ENCODE measurements at regions not wholly inside any gene's neighbourhood (a gene's known extent, or its start where the extent isn't known, plus 50 kb on each side); places are given as distances from the start of the nearest gene placed in this dataset.
"Not testable (repeated sequence)": the region's sequence is repeated elsewhere in the genome, so short reads cannot be mapped to it uniquely, and the experiment has no call there.

- no peak for DNase-seq
These were observed 457.2 kb upstream of the SMIM21 start for GRCh38 chr18:75884728-75885127.

GRCh38 chr18:75880925-75881504 is 453.5 kb upstream of the SMIM21 start:
- DNase-seq = no peak

- no peak for DNase-seq
These were observed 452.8 kb upstream of the SMIM21 start for GRCh38 chr18:75880266-75880665.

DNA sequence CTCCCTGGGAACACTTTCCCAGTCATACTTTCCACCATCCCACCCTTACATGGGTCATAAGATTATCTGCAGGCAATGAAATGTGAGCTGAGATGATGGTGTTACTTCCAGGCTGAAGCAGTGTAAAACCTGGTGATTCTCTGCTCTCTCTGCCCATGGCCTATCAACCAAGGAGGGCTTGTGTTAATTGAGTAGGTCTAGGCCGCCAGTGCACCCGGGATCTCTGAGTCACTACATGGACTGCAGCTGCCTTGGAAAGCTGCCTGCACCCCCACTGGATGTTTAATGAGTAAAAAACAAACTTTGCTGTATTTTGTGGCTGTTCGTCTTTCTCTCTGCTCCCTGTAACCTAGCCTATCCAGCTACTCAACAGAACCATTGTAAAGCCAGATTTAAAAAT is 451.7 kb upstream of the SMIM21 start:
- no peak for DNase-seq

DNA sequence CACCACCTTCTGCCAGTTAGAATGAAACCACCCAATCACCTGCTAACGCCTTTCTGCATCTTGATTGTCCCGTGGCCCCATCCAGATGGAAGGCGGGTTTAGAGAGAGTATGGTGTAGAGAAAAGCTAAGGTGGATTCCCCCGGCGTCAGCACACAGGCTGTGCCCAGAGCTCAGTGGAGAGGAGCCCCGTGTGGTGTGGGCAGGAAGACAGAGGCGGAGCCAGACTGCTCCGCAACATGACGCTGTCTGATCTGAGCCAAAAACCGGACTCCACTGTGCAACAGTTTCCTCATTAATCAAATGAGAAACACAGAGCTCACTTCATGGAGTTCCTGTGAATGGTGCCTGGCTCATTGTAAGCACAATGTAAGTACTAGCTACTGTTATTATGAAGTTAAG is 448.1 kb upstream of the SMIM21 start:
- DNase-seq = no peak

GRCh38 chr18:75874401-75875089 is 447.0 kb upstream of the SMIM21 start:
- DNase-seq = no peak

- DNase-seq = no peak
These were observed 444.1 kb upstream of the SMIM21 start for GRCh38 chr18:75871596-75871995.

GRCh38 chr18:75869162-75869561 is 441.7 kb upstream of the SMIM21 start:
- no peak for DNase-seq

GRCh38 chr18:75868031-75868430 is 440.5 kb upstream of the SMIM21 start:
- no peak for DNase-seq

- no peak for DNase-seq
These were observed 438.1 kb upstream of the SMIM21 start for GRCh38 chr18:75865639-75866038.

- no peak for DNase-seq
These were observed 437.3 kb upstream of the SMIM21 start for GRCh38 chr18:75864816-75865215.

DNA sequence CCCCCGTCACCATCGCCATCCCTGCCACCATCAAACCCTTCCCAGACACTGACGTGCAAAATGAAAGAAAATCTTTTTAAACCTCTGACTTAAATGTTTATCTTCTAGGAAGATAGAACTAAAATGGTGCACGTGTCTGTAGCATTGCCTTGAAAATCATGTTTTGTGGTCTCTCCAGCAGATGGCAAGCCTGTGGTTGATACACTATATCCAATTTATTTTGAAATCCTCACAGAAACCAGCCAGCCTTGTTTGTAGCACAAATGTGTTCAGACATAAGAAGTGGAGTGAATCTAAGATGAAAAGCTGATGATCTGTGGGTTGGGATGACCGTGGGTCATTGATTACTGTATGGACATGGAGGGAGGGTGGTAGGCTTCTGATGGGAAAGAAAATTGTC is 436.2 kb upstream of the SMIM21 start:
- DNase-seq = no peak

DNA sequence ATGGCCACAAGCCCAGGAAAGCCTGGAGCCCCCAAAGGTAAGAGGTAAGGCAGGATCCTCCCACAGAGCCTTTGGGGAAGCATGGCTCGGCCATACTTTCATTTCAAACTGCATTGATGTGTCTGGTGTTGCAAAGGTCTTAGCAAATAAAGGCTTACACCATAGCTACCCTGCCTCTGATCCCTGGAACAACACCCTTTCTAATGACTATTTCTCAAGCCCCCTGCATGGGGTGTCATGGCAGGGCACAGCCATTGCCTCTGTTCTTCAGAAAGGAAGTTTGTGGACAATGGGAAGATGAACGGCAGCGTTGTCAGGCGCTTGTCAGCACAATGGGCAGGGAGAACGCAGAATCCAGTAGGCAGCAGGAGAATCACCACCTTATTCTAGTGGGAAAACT is 435.0 kb upstream of the SMIM21 start:
- DNase-seq = no peak

- no peak for DNase-seq
These were observed 432.7 kb upstream of the SMIM21 start for GRCh38 chr18:75860166-75860565.

DNA sequence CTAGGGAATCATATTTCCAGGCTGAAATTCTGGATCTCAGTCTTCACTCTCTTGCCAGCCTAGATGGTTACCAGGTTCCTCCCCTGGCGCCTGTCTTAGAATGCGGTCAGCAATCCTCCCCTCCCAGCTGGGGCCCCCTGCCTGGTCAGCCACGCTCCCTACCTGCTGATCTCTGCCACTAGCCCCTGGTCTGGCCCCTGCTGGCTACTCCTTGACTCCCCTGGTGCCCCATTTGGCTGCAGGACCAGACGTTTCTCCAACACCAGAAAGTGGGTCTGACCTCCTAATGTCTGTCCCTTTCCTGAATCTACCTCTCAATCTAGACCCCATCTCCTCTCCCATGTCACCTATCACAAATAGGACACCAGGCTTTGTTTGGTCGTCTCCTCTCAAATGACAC is 432.0 kb upstream of the SMIM21 start:
- no peak for DNase-seq

- DNase-seq = no peak
These were observed 431.3 kb upstream of the SMIM21 start for GRCh38 chr18:75858754-75859153.

- no peak for DNase-seq
These were observed 430.1 kb upstream of the SMIM21 start for GRCh38 chr18:75857558-75857957.

DNA sequence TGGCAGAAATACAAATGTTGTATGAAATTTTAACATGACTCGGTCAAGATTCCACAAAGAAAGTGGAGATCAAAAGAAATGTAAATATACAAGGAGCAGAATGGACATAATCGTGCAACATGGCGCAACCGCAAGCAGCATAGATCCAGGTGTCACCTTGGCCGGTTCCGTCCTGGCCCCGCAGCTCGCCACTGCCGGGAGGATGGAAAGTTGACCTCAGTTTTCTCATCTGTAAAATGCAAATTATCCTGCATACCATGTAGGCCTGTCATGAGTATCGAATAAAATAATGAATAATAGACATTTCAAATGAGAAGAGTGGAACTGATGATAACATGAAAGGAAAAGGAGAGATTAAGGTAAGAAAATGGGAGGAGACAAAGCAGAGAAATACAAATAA is 427.3 kb upstream of the SMIM21 start:
- no peak for DNase-seq

DNA sequence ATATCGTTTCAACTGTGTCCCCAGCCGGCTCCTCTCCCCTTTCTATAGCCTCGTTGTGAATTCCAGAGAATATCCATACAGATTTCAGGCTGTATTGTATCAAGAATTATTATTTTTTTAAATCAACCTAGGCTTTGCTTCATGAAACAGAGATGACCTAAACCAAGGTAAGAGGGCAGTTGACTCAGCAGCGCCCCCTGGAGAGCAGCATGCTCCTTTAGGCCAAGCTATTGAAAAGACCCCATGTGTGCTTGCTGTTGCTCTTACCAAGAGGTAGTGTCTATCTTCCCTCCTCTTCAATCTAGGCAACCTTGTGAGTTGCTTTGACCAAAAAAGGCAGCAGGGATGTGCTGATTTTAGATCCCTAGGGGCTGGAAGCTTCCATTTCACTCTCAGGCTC is 426.7 kb upstream of the SMIM21 start:
- DNase-seq = no peak

DNA sequence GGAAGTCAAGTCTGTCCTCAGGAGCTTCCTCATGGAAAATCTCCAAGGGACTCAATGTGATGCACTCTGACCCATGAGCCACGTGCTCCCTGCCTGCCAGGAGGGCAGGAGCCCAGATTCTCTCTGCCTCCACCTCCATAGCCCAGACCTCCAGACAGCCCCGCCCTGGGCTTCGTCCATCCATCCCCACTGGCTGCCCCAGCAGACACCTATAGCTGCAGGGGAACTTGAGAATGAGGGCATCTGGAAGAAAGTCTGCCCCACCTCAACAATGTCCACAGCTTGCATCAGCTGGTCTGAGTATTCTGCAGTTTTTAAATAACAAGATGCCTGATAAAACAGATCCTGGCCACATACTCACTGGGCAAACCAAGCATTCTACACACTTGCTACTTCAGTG is 418.8 kb upstream of the SMIM21 start:
- DNase-seq = no peak

DNA sequence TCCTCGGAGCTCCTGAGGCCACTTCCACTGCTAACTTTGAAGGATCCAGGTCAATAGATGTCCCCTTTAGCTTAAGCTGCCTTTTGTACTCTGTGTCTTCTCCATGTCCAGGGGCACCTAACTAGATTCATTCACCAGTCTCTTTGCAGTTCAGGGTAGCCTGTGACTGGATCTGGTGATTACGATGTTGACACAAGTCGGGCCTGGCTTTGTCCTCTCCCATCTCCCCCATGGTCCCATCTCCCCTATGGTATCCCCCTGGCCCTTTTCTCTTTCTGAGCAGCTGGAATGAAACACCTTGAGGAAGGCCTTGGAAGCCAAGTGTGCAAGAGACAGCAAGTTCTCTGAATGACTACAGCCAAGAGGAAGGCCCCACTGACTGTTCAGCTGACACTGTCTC is 417.9 kb upstream of the SMIM21 start:
- DNase-seq = no peak

- no peak for DNase-seq
These were observed 416.6 kb upstream of the SMIM21 start for GRCh38 chr18:75844146-75844545.

DNA sequence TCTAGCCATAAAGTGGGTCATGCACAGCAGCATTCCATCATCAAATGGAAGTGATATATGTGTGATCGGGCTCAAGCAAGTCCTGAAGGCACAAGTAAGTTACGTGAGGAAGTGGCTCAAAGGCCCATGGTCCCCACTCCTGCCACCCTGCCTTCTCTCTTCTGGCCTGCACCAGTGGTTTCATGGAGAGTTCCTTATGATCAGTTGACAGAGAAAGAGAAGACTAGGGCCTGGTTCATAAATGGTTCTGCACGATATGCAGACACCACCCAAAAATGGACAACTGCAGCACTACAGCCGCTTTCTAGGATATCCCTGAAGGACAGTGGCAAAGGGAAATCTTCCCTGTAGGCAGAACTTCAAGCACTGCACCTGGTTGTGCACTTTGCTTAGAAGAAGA is 412.6 kb upstream of the SMIM21 start:
- no peak for DNase-seq

DNA sequence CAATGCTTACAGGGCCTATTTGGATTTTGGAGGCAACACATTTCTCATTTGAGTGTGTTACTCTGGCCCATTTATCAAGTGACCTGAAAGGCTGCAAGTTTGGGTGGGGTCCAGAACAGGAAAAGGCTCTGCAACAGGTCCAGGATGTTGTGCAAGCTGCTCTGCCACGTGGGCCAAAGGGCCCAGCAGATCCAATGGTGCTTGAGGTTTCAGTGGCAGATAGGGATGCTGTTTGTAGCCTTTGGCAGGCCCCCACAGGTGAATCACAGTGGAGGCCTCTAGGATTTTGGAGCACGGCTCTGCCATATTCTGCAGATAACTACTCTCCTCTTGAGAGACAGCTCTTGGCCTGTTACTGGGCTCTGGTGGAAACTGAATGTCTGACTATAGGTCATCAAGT is 412.2 kb upstream of the SMIM21 start:
- not testable (repeated sequence) for DNase-seq

GRCh38 chr18:75839041-75839440 is 411.5 kb upstream of the SMIM21 start:
- DNase-seq = no peak
